WTC11 (cell line): ENCODE measurements at regions not wholly inside any gene's neighbourhood (a gene's known extent, or its start where the extent isn't known, plus 50 kb on each side); places are given as distances from the start of the nearest gene placed in this dataset.

Source experiments
- ESRRA ChIP-seq: sonication (generic); formaldehyde crosslinking; IDR thresholded peaks from 2 replicates; pipeline ENCODE4 v1.8.1; 2022; ENCODE audit warnings: mild to moderate bottlenecking, missing genetic modification reagents, borderline replicate concordance
- SMAD4 ChIP-seq: sonication (generic); formaldehyde crosslinking; IDR thresholded peaks from 2 replicates; pipeline ENCODE4 v1.8.0; 2022; ENCODE audit warnings: mild to moderate bottlenecking, missing genetic modification reagents

GRCh38 chr18:47436871-47437270, 185.4 kb upstream of the SKOR2 start:
- no peak for TF ChIP-seq ESRRA (CRISPR knock-in tag)
- TF ChIP-seq SMAD4 = no peak
